Stomach (tissue), 8 donors: ENCODE measurements at regions not wholly inside any gene's neighbourhood (a gene's known extent, or its start where the extent isn't known, plus 50 kb on each side); places are given as distances from the start of the nearest gene placed in this dataset.

Experiments
- DNase-seq, 2 donors: peaks; one replicate each; pipeline versions ENCODE4 v3.0.0 to v3.0.0-alpha.2; 2013 to 2019
- H3K27ac ChIP-seq, 5 donors: fragments of 200-600 bp in 4 of 5; sonication (generic) in 4 of 5; one replicate each; pipeline ENCODE4 v1.5.1; 2013 to 2019; ENCODE audit warnings: mild to moderate bottlenecking in 1 of 5, moderate library complexity in 1 of 5
- H3K27me3 ChIP-seq, 3 donors: fragments of 200-600 bp; sonication (generic); one replicate each; pipeline ENCODE4 v1.5.1; 2017 to 2019; ENCODE audit warnings: mixed run types in 1 of 3
- H3K36me3 ChIP-seq, 4 donors: fragments of 200-600 bp; sonication (generic); 1 replicate in 3 of 4; 2 replicates in 1 of 4; pipeline ENCODE4 v1.5.1; 2016 to 2019
- H3K4me1 ChIP-seq, 4 donors: fragments of 200-600 bp; sonication (generic); one replicate each; pipeline ENCODE4 v1.5.1; 2016 to 2019
- H3K4me3 ChIP-seq, 4 donors: fragments of 200-600 bp; sonication (generic) in 3 of 4; one replicate each; pipeline ENCODE4 v1.5.1; 2016 to 2019; ENCODE audit warnings: mild to moderate bottlenecking in 1 of 4
- H3K9me3 ChIP-seq, 4 donors: fragments of 200-600 bp; sonication (generic); one replicate each; pipeline ENCODE4 v1.5.1; 2016 to 2019
- CTCF ChIP-seq, 7 experiments: fragments of 450-650 bp in 4 of 7; fragments of 200-600 bp in 3 of 7; sonication (generic) in 3 of 7; IDR thresholded peaks; one replicate each; pipeline ENCODE4 v1.5.1; 2016 to 2019; ENCODE audit warnings: antibody characterized with exemption in 7 of 7, control low read depth in 2 of 7, mild to moderate bottlenecking in 1 of 7
- EP300 ChIP-seq: sonication (generic); formaldehyde crosslinking; IDR thresholded peaks from one replicate; pipeline ENCODE4 v1.6.1; 2017; ENCODE audit warnings: antibody characterized with exemption
- POLR2A ChIP-seq, 4 donors: fragments of 450-650 bp; IDR thresholded peaks; one replicate each; pipeline ENCODE4 v1.6.1; 2016; ENCODE audit warnings: antibody characterized with exemption in 4 of 4, control low read depth in 2 of 4, mild to moderate bottlenecking in 1 of 4, moderate library complexity in 1 of 4
- POLR2AphosphoS5 ChIP-seq, 3 donors: sonication (generic); formaldehyde crosslinking; IDR thresholded peaks; one replicate each; pipeline ENCODE4 v1.6.1; 2016; ENCODE audit warnings: antibody characterized with exemption in 3 of 3
- WGBS, 5 donors: extraction: QIAGEN DNeasy Blood & Tissue Kit in 3 of 5; methylation state at CpG; one replicate each; pipeline versions ENCODE4 v1.1.5 to v1.1.7; 2013 to 2018; 5-methylcytosine and 5-hydroxymethylcytosine counted together
- intact Hi-C: fragments of 100-400 bp; cut with DNase I; formaldehyde crosslinking; loops from one replicate; pipeline ENCODE4 v1.15.1; 2023; ENCODE audit warnings: low total_unique reads
- donor health status: healthy with polysubstance abuse.
- donor health status: Bipolar disorder and iron deficiency.
- donor health status: healthy.

- no peak overlapping the region for H3K4me3 ChIP-seq
- H3K4me1 ChIP-seq, result no peaks in the 10 kb centered on the region
- H3K27ac ChIP-seq, result no peak overlapping the region
- TF ChIP-seq POLR2AphosphoS5 (IDR thresholded peaks at IDR 0.05), result no peak
- TF ChIP-seq POLR2A (IDR thresholded peaks at IDR 0.05), result no peak
- no peak for DNase-seq
- WGBS, 5 donors, result 61 to 73% (median 71%) methylated on average over 4 of the region's 4 CpGs
- peaks cover 0 to 26% (median 0%) of the 10 kb centered on the region in 3 donors for H3K27me3 ChIP-seq
- H3K9me3 ChIP-seq, result peaks cover 0 to 3% (median under 1%) of the 10 kb centered on the region in 4 donors
- intact Hi-C loops, result no loop called here
- no peaks in the 10 kb centered on the region for H3K36me3 ChIP-seq
Measured at GRCh38 chr6:159440349-159440748, 252.7 kb downstream of the SOD2 start.

DNA sequence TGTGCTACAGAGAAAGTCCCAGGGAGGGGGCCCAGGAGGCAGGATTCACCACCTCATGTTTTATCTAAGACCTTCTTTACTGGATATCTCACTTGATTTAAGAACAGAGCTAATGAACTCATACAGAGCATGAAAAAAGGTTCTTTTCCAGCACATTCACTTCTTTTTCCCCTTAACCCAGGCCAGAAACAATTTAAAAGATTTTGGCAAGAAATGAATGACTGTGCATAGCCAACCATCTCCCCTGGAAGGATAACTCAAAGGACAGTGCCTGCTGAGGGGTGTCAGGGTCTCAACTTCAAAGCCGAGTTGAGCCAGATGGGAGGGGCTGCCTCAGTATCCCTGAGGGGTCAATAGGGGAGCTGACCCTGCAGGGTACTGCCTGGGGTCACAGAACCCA is 253.4 kb downstream of the SOD2 start:
- Histone ChIP-seq H3K9me3 (peaks cover 0 to 10% (median 2%) of the 10 kb centered on the region in 4 donors), H3K36me3 (no peaks in the 10 kb centered on the region), H3K27me3 (peaks cover 0 to 27% (median 0%) of the 10 kb centered on the region in 3 donors), H3K4me3 (no peak overlapping the region), H3K27ac (no peak overlapping the region), H3K4me1 (no peaks in the 10 kb centered on the region)
- 63 to 86% (median 80%) methylated on average over 1 of the region's 1 CpG for WGBS, 5 donors
- DNase-seq, result no peak
- TF ChIP-seq POLR2AphosphoS5 (IDR thresholded peaks at IDR 0.05), result no peak
- no peak for TF ChIP-seq POLR2A (IDR thresholded peaks at IDR 0.05)
- no peak for TF ChIP-seq EP300
- no peak for TF ChIP-seq CTCF (IDR thresholded peaks at IDR 0.05)
- intact Hi-C loops, result no loop called here

- DNase-seq, result no peak
- 68 to 90% (median 86%) methylated on average over 2 of the region's 2 CpGs for WGBS, 5 donors
Measured at GRCh38 chr6:159438106-159438505, 254.9 kb downstream of the SOD2 start.

DNA sequence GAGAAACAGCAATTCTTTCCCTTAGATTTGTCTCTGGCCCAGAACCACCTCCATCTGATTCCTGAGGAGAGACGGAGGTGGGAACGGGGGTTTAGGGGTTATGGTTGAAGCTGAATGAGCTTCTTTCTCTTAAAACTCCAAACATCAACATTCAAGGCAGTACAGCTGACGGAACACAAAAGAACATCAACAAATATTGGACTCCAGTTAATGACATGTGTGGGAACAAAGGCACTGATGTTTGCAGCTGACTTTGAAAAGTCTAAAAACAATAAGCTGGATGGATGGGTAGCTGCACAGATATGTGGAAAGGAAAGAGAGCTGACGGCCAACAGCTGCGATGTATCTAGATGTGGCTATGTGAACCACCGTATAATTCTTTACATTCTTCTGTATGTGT is 256.5 kb downstream of the SOD2 start:
- Histone ChIP-seq H3K27ac (no peak overlapping the region), H3K4me3 (no peak overlapping the region), H3K4me1 (no peaks in the 10 kb centered on the region), H3K36me3 (no peaks in the 10 kb centered on the region), H3K9me3 (peaks cover 4 to 39% (median 27%) of the 10 kb centered on the region in 4 donors), H3K27me3 (peaks cover 0 to 22% (median 0%) of the 10 kb centered on the region in 3 donors)
- 68 to 80% (median 75%) methylated on average over 6 of the region's 6 CpGs for WGBS, 5 donors
- intact Hi-C loops, result no loop called here
- DNase-seq, result no peak
- no peak for TF ChIP-seq POLR2A (IDR thresholded peaks at IDR 0.05)
- no peak for TF ChIP-seq CTCF (IDR thresholded peaks at IDR 0.05)
- no peak for TF ChIP-seq EP300
- TF ChIP-seq POLR2AphosphoS5 (IDR thresholded peaks at IDR 0.05), result no peak

More at GRCh38 chr6:159438106-159438505, 254.9 kb downstream of the SOD2 start:
- TF ChIP-seq EP300 (no peak), CTCF (IDR thresholded peaks at IDR 0.05) (no peak), POLR2A (IDR thresholded peaks at IDR 0.05) (no peak), POLR2AphosphoS5 (IDR thresholded peaks at IDR 0.05) (no peak)
- no peaks in the 10 kb centered on the region for H3K36me3 ChIP-seq
- peaks cover 0 to 25% (median 14%) of the 10 kb centered on the region in 4 donors for H3K9me3 ChIP-seq
- H3K27ac ChIP-seq, result no peak overlapping the region
- no peak overlapping the region for H3K4me3 ChIP-seq
- H3K4me1 ChIP-seq, result no peaks in the 10 kb centered on the region
- H3K27me3 ChIP-seq, result peaks cover 0 to 27% (median 0%) of the 10 kb centered on the region in 3 donors
- intact Hi-C loops, result no loop called here

DNA sequence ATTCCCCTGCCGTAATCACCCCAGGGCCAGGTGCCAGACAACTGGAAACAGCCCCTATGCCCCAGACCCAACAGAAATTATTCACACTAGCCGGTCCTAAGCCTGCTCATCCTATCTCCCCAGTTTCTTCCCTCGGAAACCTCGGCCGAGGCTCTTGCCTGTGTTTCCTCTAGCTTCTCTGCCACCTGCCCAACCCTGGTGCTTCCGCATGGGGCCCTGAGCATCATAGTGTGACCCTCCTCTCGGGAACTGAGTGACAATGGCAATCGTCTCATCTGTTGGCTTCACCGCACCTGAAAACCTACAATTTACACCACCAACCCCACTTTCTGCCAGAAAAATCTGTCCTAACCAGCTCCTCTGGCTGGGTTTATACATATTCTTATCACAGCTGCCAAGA is 257.3 kb downstream of the SOD2 start:
- TF ChIP-seq EP300 (no peak), POLR2A (IDR thresholded peaks at IDR 0.05) (no peak), CTCF (IDR thresholded peaks at IDR 0.05) (no peak), POLR2AphosphoS5 (IDR thresholded peaks at IDR 0.05) (no peak)
- no peak for DNase-seq
- H3K4me3 ChIP-seq, result no peak overlapping the region
- H3K27me3 ChIP-seq, result peaks cover 0 to 22% (median 0%) of the 10 kb centered on the region in 3 donors
- H3K27ac ChIP-seq, result no peak overlapping the region
- intact Hi-C loops, result no loop called here
- H3K4me1 ChIP-seq, result no peaks in the 10 kb centered on the region
- 92 to 99% (median 94%) methylated on average over 9 of the region's 9 CpGs for WGBS, 5 donors
- H3K36me3 ChIP-seq, result no peaks in the 10 kb centered on the region
- H3K9me3 ChIP-seq, result peaks cover 4 to 40% (median 28%) of the 10 kb centered on the region in 4 donors
